ENCODE measurements at regions not wholly inside any gene's neighbourhood (a gene's known extent, or its start where the extent isn't known, plus 50 kb on each side); places are given as distances from the start of the nearest gene placed in this dataset.

- TF ChIP-seq CTCF (IDR thresholded peaks at IDR 0.05; ENCODE audit: low read depth, low read length, missing input control) (no peak), RAD21 (IDR thresholded peaks at IDR 0.05) (no peak), JUND (IDR thresholded peaks at IDR 0.05) (no peak), SP1 (IDR thresholded peaks at IDR 0.05) (no peak), MAX (IDR thresholded peaks at IDR 0.05) (no peak), HNF4G (IDR thresholded peaks at IDR 0.05) (no peak), FOXA1 (IDR thresholded peaks at IDR 0.05) (no peak), TAF1 (conservative IDR thresholded peaks at IDR 0.05) (no peak)
- TF ChIP-seq, protein P1, sequence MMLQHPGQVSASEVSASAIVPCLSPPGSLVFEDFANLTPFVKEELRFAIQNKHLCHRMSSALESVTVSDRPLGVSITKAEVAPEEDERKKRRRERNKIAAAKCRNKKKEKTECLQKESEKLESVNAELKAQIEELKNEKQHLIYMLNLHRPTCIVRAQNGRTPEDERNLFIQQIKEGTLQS (IDR thresholded peaks at IDR 0.05) = no peak
These were observed 68.7 kb upstream of the PRDX4 start (continued) for GRCh38 chrX:23598575-23598974.

DNA sequence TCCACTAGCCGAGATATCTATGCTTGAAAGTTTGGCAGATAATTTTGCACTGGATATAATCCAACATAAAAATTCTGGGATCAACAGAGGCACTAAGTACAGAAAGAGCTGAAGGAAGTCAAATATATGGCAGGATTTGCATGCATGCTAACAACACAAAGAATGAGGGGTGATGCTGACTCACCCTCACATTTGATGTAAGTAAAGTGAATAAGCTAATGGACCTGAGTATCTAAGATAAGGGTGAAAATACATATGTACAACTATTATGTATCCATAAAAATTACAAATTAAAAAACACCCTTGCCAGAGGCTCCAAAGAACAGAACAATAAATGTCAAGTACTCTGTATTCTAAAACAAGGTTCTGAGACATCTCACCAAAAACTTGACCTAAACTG is 63.8 kb upstream of the PRDX4 start:
- WGBS = 74% methylated on average over 1 of the region's 1 CpG
- Histone ChIP-seq H3K9ac (ENCODE audit: low read depth in 1 of 2, low read length in 2 of 2) (no peak overlapping the region), H3K36me3 (ENCODE audit: control insufficient read depth in 4 of 4, insufficient read depth in 3 of 4, low read depth in 1 of 4, low read length in 3 of 4) (no peaks in the 10 kb centered on the region)

DNA sequence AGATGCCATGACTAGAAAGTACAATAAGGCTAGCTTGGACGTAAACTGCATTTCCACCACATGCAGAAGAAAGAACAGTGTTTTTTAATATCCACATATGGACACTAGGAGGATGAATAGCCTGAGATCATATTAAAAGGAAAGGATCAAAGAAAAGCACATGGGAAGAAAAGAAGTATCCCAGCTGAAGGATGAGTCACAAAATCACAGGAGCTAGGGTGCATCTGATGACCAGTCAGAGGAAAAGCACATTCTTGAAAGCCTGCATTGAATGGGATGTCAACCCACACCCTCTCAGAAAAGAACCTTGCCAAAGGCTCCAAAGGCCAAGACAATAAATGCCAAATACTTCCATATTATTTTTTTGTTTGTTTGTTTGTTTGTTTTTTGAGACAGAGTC is 56.8 kb upstream of the PRDX4 start:
- Histone ChIP-seq H3K36me3 (ENCODE audit: control insufficient read depth in 4 of 4, insufficient read depth in 3 of 4, low read depth in 1 of 4, low read length in 3 of 4) (no peaks in the 10 kb centered on the region), H3K27me3 (ENCODE audit: control insufficient read depth in 4 of 4, insufficient read depth in 4 of 4, low read length in 3 of 4) (peaks cover 0 to 2% (median 0%) of the 10 kb centered on the region in 4 donors), H3K9ac (ENCODE audit: low read depth in 1 of 2, low read length in 2 of 2) (no peak overlapping the region), H3K27ac (ENCODE audit: low read depth in 1 of 2, low read length in 2 of 2) (no peak overlapping the region), H3K4me1 (ENCODE audit: control insufficient read depth in 4 of 4, insufficient read depth in 4 of 4, low read length in 3 of 4) (no peaks in the 10 kb centered on the region), H3K4me3 (ENCODE audit: low read depth in 1 of 3, low read length in 3 of 3) (no peak overlapping the region), H3K9me3 (ENCODE audit: control insufficient read depth in 4 of 4, low read length in 3 of 4) (no peaks in the 10 kb centered on the region)
- WGBS = 83% methylated on average over 1 of the region's 1 CpG
- DNase-seq (ENCODE audit: low spot score) = no peak
- TF ChIP-seq REST (IDR thresholded peaks at IDR 0.05) = no peak
- no peak for TF ChIP-seq MAX (IDR thresholded peaks at IDR 0.05)
- no peak for TF ChIP-seq CTCF (IDR thresholded peaks at IDR 0.05; ENCODE audit: low read depth, low read length, missing input control)
- no peak for TF ChIP-seq FOXA1 (IDR thresholded peaks at IDR 0.05)
- TF ChIP-seq FOXA2 (IDR thresholded peaks at IDR 0.05) = no peak
- TF ChIP-seq TAF1 (conservative IDR thresholded peaks at IDR 0.05) = no peak
- no peak for TF ChIP-seq SP1 (IDR thresholded peaks at IDR 0.05)
- no peak for TF ChIP-seq YY1 (IDR thresholded peaks at IDR 0.05)
- TF ChIP-seq NR2F2 (IDR thresholded peaks at IDR 0.05) = no peak
- TF ChIP-seq RXRA (IDR thresholded peaks at IDR 0.05) = no peak
- TF ChIP-seq, protein P1 (IDR thresholded peaks at IDR 0.05) = no peak
- no peak for TF ChIP-seq HNF4G (IDR thresholded peaks at IDR 0.05)

More for the DNA sequence above, 63.8 kb upstream of the PRDX4 start:
- TF ChIP-seq EGR1 (IDR thresholded peaks at IDR 0.05; ENCODE audit: low read depth in 2 of 2) (no peak), CTCF (IDR thresholded peaks at IDR 0.05; ENCODE audit: low read depth, low read length, missing input control) (no peak), TAF1 (conservative IDR thresholded peaks at IDR 0.05) (no peak), SP1 (IDR thresholded peaks at IDR 0.05) (no peak)
- H3K9me3 ChIP-seq (ENCODE audit: control insufficient read depth in 4 of 4, low read length in 3 of 4) = peaks cover 0 to 3% (median 0%) of the 10 kb centered on the region in 4 donors
- H3K27me3 ChIP-seq (ENCODE audit: control insufficient read depth in 4 of 4, insufficient read depth in 4 of 4, low read length in 3 of 4) = peaks cover 0 to 2% (median 0%) of the 10 kb centered on the region in 4 donors
- DNase-seq (ENCODE audit: low spot score) = no peak
- H3K4me1 ChIP-seq (ENCODE audit: control insufficient read depth in 4 of 4, insufficient read depth in 4 of 4, low read length in 3 of 4) = no peaks in the 10 kb centered on the region
- no peak overlapping the region for H3K27ac ChIP-seq (ENCODE audit: low read depth in 1 of 2, low read length in 2 of 2)
- no peak overlapping the region for H3K4me3 ChIP-seq (ENCODE audit: low read depth in 1 of 3, low read length in 3 of 3)

Data from liver (tissue), 8 donors.